K562 (cell line): ENCODE measurements at regions not wholly inside any gene's neighbourhood (a gene's known extent, or its start where the extent isn't known, plus 50 kb on each side); places are given as distances from the start of the nearest gene placed in this dataset.
A peak's percentile ranks its signal among the peaks of the same experiment; 100 is the strongest.

Experiments used
- ATAC-seq: fragments of 200-7000 bp; cut with Tn5 transposase; 3 replicates; pipeline ENCODE4 v1.9.1; 2020; ENCODE audit warnings: moderate library complexity
- BruUV-seq: library from RNA; stranded (reverse); fragments of 400-500 nt; replicated peaks from 2 replicates; lab custom pipeline; 2021; lab: Mats Ljungman, UMichigan
- CTCF ChIA-PET: fragments of 300-600 bp; formaldehyde crosslinking; extraction: SDS; loops from one replicate; lab custom pipeline; 2021; ENCODE audit warnings: low intra/inter-chr PET ratio; lab: Yijun Ruan, JAX
- POLR2A ChIA-PET: fragments of 300-600, 350-650 bp; sonication (Branson Sonifier 250); formaldehyde crosslinking; extraction: SDS; loops from one replicate; lab custom pipeline; 2021; ENCODE audit warnings: antibody characterized with exemption, inconsistent platforms; lab: Yijun Ruan, JAX
- DNase-seq, 4 experiments: peaks; one replicate each; pipeline versions ENCODE4 v3.0.0 to v3.0.0-alpha.2; 2011 to 2018; ENCODE audit warnings: low spot score in 3 of 4, mixed read lengths in 3 of 4; ENCODE audit errors: extremely low read depth in 1 of 4
- FAIRE-seq: peaks from 2 replicates; lab custom pipeline; 2011; peaks lifted over from hg19 to GRCh38; lab: Jason Lieb, UNC
- H2AFZ ChIP-seq: 2 replicates; pipeline ENCODE4 v1.6.0; 2011; ENCODE audit warnings: low read depth, low read length, control low read depth, inconsistent platforms
- H3K27ac ChIP-seq: fragments of 200-600 bp; 3 replicates; pipeline ENCODE4 v1.8.0; 2011; ENCODE audit warnings: low read depth, mild to moderate bottlenecking, control low read depth, inconsistent platforms, low read length, moderate library complexity, mixed read lengths; ENCODE audit errors: extremely low read depth
- H3K27me3 ChIP-seq, 2 experiments: fragments of 300-600 bp in 1 of 2; 2 replicates in 1 of 2; 3 replicates in 1 of 2; pipeline versions ENCODE4 v1.6.0 to v1.8.0; 2011; ENCODE audit warnings: inconsistent platforms in 2 of 2, low read length in 2 of 2, mild to moderate bottlenecking in 1 of 2, mixed read lengths in 1 of 2, moderate library complexity in 1 of 2; ENCODE audit not compliant: control insufficient read depth in 2 of 2, insufficient read depth in 2 of 2
- H3K36me3 ChIP-seq: fragments of 300-600 bp; 3 replicates; pipeline ENCODE4 v1.8.0; 2011; ENCODE audit warnings: mild to moderate bottlenecking, low read length, inconsistent platforms; ENCODE audit not compliant: control insufficient read depth, insufficient read depth
- H3K4me1 ChIP-seq, 2 experiments: fragments of 200-600 bp in 1 of 2; replicated peaks in 1 of 2; 2 replicates in 1 of 2; 3 replicates in 1 of 2; pipeline versions ENCODE4 v1.5.1 to v1.8.0; 2011; ENCODE audit warnings: inconsistent platforms in 2 of 2, low read length in 2 of 2, mild to moderate bottlenecking in 1 of 2, mixed read lengths in 1 of 2, moderate library complexity in 1 of 2; ENCODE audit not compliant: control insufficient read depth in 2 of 2, insufficient read depth in 2 of 2
- H3K4me2 ChIP-seq: 2 replicates; pipeline ENCODE4 v1.6.1; 2011; ENCODE audit warnings: low read length, control low read depth, inconsistent platforms, mixed read lengths; ENCODE audit not compliant: insufficient read depth
- H3K4me3 ChIP-seq: fragments of 200-600 bp; sonication (generic), shearing (Covaris generic); 2 replicates; pipeline ENCODE4 v1.5.1; 2016; ENCODE audit warnings: control low read depth, inconsistent platforms
- H3K79me2 ChIP-seq: fragments of 200-600 bp; 3 replicates; pipeline ENCODE4 v1.8.0; 2011; ENCODE audit warnings: low read length, inconsistent platforms; ENCODE audit not compliant: control insufficient read depth, insufficient read depth
- H3K9ac ChIP-seq, 2 experiments: 2 replicates each; pipeline versions ENCODE4 v1.6.0 to v1.6.1; 2011; ENCODE audit warnings: low read depth in 2 of 2, low read length in 2 of 2, control low read depth in 1 of 2, inconsistent platforms in 1 of 2, mild to moderate bottlenecking in 1 of 2, mixed read lengths in 1 of 2; ENCODE audit not compliant: insufficient read depth in 1 of 2
- H3K9me1 ChIP-seq: one replicate; pipeline ENCODE4 v1.6.0; 2011; ENCODE audit warnings: inconsistent platforms, mild to moderate bottlenecking, low read length, moderate library complexity; ENCODE audit not compliant: control insufficient read depth, insufficient read depth
- H3K9me3 ChIP-seq: replicated peaks from 2 replicates; pipeline ENCODE4 v1.5.1; 2011; ENCODE audit warnings: low read depth, low read length, inconsistent platforms; ENCODE audit not compliant: control insufficient read depth, insufficient read depth
- H4K20me1 ChIP-seq: replicated peaks from 2 replicates; pipeline ENCODE4 v1.6.1; 2011; ENCODE audit warnings: low read length, inconsistent platforms, mixed read lengths; ENCODE audit not compliant: control insufficient read depth, insufficient read depth
- BRCA1 ChIP-seq, 2 experiments: fragments of 450-650 bp in 1 of 2; sonication (generic) in 1 of 2; formaldehyde crosslinking in 1 of 2; IDR thresholded peaks; 2 replicates each; pipeline versions ENCODE4 v1.5.0 to v1.6.1; 2017 to 2020; ENCODE audit warnings: mild to moderate bottlenecking in 1 of 2, missing genetic modification reagents in 1 of 2
- CBFB ChIP-seq: sonication (generic); formaldehyde crosslinking; IDR thresholded peaks from 2 replicates; pipeline ENCODE4 v1.4.0; 2020; ENCODE audit warnings: mild to moderate bottlenecking, missing genetic modification reagents
- TCF7 ChIP-seq: sonication (generic); IDR thresholded peaks from 2 replicates; pipeline ENCODE4 v1.6.1; 2016; ENCODE audit warnings: antibody characterized with exemption, borderline replicate concordance
- WGBS: fragments of 100-300 bp; shearing (Covaris generic); methylation state at CpG from one replicate; pipeline ENCODE4 v1.1.6; 2016; ENCODE audit warnings: low coverage, mixed read lengths; ENCODE audit not compliant: insufficient coverage; ENCODE audit errors: missing lambda C conversion rate; 5-methylcytosine and 5-hydroxymethylcytosine counted together
- in situ Hi-C: fragments of 300-500 bp; cut with MboI; formaldehyde crosslinking; loops from 4 replicates; pipeline ENCODE4 v1.15.0; 2018; ENCODE audit warnings: inconsistent platforms, mixed read lengths
- intact Hi-C: fragments of 100-400 bp; cut with micrococcal nuclease; formaldehyde crosslinking; loops from 2 replicates; pipeline ENCODE4 v1.14.2; 2022
- TF ChIP-seq, protein P1 (sequence below), 3 experiments: IDR thresholded peaks in 2 of 3; conservative IDR thresholded peaks in 1 of 3; 2 replicates each; pipeline ENCODE4 v1.5.1; 2011 to 2012; ENCODE audit warnings: low read length in 3 of 3, mild to moderate bottlenecking in 3 of 3, control low read depth in 2 of 3, improper control_type of control experiment in 1 of 3, inconsistent platforms in 1 of 3, low read depth in 1 of 3, mixed read lengths in 1 of 3, moderate library complexity in 1 of 3; ENCODE audit not compliant: insufficient read depth in 2 of 3

- Histone ChIP-seq H3K9ac (no peak overlapping the region), H3K27me3 (no peaks in the 10 kb centered on the region), H3K4me2 (no peak overlapping the region), H3K4me1 (no peaks in the 10 kb centered on the region), H3K27ac (no peak overlapping the region), H3K9me1 (no peaks in the 10 kb centered on the region), H3K9me3 (no peaks in the 10 kb centered on the region), H3K79me2 (no peaks in the 10 kb centered on the region), H3K36me3 (no peaks in the 10 kb centered on the region), H4K20me1 (no peaks in the 10 kb centered on the region), H3K4me3 (no peak overlapping the region), H2AFZ (no peak overlapping the region)
- intact Hi-C loops (no loop called here), in situ Hi-C loops (no loop called here)
- POLR2A ChIA-PET, result no interaction called here
- DNase-seq (peak in 1 of 4 experiments; percentile 6), ATAC-seq (no peak), FAIRE-seq (no peak)
- WGBS, result 2% methylated on average over 6 of the region's 6 CpGs
- CTCF ChIA-PET, result no interaction called here
- TF ChIP-seq, protein P1, sequence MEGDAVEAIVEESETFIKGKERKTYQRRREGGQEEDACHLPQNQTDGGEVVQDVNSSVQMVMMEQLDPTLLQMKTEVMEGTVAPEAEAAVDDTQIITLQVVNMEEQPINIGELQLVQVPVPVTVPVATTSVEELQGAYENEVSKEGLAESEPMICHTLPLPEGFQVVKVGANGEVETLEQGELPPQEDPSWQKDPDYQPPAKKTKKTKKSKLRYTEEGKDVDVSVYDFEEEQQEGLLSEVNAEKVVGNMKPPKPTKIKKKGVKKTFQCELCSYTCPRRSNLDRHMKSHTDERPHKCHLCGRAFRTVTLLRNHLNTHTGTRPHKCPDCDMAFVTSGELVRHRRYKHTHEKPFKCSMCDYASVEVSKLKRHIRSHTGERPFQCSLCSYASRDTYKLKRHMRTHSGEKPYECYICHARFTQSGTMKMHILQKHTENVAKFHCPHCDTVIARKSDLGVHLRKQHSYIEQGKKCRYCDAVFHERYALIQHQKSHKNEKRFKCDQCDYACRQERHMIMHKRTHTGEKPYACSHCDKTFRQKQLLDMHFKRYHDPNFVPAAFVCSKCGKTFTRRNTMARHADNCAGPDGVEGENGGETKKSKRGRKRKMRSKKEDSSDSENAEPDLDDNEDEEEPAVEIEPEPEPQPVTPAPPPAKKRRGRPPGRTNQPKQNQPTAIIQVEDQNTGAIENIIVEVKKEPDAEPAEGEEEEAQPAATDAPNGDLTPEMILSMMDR (IDR thresholded peaks at IDR 0.05 in 2 of 3, conservative IDR thresholded peaks at IDR 0.05 in 1 of 3; ENCODE audit: insufficient read depth in 2 of 3, low read depth in 1 of 3, low read length in 3 of 3), result peak in 1 of 3 experiments; percentile 20; a peak in 1 of 6 replicates
- TF ChIP-seq BRCA1 (IDR thresholded peaks at IDR 0.05) (no peak), BRCA1 (CRISPR knock-in tag; IDR thresholded peaks at IDR 0.05) (no peak)
- BruUV-seq, result no TSS peak
Observed at GRCh38 chr4:114180481-114180880, 201.0 kb upstream of the ARSJ start.

- Histone ChIP-seq H3K4me2 (no peak overlapping the region), H4K20me1 (no peaks in the 10 kb centered on the region), H3K9me3 (no peaks in the 10 kb centered on the region), H3K4me3 (no peak overlapping the region), H3K36me3 (no peaks in the 10 kb centered on the region), H3K4me1 (no peaks in the 10 kb centered on the region), H3K9ac (no peak overlapping the region), H3K9me1 (no peaks in the 10 kb centered on the region), H3K27me3 (no peaks in the 10 kb centered on the region), H2AFZ (no peak overlapping the region), H3K27ac (no peak overlapping the region), H3K79me2 (no peaks in the 10 kb centered on the region)
- CTCF ChIA-PET, result no interaction called here
- no peak for ATAC-seq
- DNase-seq, result no peak
- intact Hi-C loops (no loop called here), in situ Hi-C loops (no loop called here)
- POLR2A ChIA-PET, result no interaction called here
- 0% methylated on average over 3 of the region's 3 CpGs for WGBS
- BruUV-seq, result no TSS peak
- no peak for FAIRE-seq
- TF ChIP-seq TCF7, result no peak
- TF ChIP-seq CBFB (CRISPR knock-in tag), result no peak
Observed at GRCh38 chr4:114184901-114185300, 205.5 kb upstream of the ARSJ start.
